NCI-H2196 (cell line): ENCODE measurements at regions not wholly inside any gene's neighbourhood (a gene's known extent, or its start where the extent isn't known, plus 50 kb on each side); places are given as distances from the start of the nearest gene placed in this dataset.
"Not testable (repeated sequence)": the region's sequence is repeated elsewhere in the genome, so short reads cannot be mapped to it uniquely, and the experiment has no call there.

ENCODE experiments used
- DNase-seq: peaks from one replicate; lab custom pipeline; 2025; ENCODE audit not compliant: unreplicated experiment; lab: John Stamatoyannopoulos, UW

DNA sequence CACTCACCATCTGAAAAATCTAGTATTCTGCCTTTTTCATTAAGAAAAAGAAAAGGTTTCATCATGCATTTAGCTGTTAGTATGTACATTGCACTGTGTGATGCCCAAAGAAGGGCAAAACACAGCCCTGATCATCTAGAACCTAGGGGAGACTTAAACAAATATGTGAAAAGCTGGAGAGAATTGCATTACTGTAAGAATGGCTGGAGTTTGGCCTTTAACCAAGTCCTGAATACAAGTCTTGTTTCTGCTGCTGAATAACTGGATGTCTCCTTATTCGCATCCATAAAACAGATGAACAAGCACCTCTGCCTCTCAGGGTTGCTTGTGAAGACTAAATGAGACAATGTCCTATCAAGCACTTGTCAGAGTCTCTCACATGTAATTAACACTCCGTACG is 233.4 kb upstream of the LRTM1 start:
- DNase-seq: no peak

DNA sequence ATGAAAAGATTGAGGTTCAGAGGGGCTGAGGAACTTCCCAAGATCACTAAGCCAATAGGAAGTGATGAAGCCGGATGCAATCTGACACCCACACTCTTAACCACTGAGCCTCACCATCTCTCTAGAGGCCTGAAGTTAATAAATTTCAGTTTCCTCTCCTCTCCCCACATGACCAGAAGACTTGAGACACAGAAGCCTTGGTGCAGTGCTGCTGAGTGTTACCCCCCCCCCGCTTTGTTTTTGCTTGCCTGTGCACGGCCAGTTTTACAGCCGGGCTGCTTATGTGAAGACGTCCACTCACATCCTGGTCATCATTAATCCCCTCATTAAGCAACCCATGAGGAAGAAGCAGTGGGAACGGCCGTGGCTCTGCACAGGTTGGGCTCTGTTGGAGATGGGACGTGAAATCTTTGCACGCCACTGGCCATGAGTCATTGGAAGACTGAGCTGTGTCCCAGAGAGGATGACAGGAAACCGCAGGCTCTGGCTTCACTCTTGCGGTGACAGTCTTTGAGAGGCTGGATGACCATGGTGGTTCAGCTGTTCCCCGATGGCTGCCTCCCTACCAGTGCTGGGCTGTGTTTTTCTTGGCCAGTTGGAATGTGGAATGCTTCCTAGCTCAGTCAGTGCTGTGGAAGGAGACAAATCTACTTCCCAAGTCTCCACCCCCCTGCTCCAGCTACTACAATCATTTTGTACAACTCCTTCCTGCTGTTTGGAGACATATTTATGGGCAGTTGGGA is 232.6 kb upstream of the LRTM1 start:
- no peak for DNase-seq

DNA sequence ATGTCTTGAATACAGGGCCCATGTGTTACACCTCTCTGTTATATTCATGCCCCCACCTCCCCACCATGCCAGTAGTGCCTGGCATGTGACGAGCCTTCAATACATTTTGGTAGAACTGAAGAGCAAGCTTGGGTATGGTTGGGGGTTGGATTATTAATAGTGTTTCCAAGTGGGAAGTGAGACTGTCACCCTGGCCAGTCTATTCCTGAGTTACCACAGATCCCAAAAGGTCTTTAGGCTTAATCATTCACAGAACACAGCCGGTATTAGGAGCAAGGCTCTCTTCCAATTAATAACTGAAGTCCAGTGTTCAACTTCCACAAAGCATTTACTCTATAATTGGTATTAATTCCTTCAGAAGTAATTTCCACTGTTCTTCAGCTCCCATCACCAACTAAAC is 231.9 kb upstream of the LRTM1 start:
- no peak for DNase-seq

DNA sequence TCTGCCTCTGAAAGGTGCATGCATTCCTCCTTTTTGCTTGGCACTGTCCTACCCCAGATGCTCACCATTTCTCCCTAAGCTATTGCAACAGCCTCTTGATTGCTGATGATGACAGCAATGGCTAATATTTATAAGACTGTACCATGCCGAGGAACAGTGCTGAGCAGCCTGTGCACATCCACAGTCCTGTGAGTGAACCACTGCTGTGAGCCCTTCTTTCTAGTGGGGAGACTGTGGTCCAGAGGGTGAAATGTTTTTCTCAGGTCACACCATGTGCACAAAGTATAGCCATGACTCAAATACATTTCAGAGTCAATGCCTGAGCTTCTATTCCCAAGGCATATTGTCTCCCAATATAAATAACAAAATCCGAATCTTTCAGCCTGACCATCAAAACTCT is 231.2 kb upstream of the LRTM1 start:
- DNase-seq: no peak

DNA sequence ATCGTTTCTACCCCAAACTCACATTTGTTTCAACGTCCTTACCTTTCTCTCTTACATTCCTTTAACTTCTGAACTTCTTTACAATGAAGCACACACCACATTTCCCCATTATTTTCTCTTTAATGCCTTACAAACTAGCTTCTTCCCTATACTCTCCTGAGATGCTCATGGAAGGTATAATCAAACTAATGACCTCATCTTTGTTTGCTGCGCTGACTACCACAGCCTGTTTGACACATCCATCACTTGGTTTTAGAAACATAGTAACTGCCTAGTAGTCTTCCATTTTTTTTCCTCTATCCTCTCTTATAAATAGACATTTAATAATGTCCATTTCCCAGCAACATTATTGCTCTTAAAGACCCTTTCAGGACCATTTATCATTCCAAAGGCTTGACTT is 230.5 kb upstream of the LRTM1 start:
- DNase-seq: no peak

DNA sequence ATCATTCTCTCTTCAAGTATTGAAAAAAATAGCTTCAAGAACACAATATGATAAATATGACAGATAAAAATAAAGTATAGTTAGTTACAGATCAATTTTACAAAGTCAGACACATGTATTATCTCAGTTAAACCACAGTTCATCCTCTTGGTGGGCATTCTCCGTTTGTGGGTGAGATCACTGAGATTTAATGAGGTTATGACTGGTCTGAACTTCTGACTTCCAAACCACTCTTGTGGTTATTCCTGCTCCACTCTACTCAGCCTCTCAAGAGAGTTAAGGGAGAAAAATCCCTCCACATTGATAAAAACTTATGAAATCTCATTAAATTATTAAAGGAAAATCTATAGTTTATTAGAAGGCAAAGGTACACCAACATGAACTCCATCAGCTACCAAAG is 229.9 kb upstream of the LRTM1 start:
- no peak for DNase-seq

DNA sequence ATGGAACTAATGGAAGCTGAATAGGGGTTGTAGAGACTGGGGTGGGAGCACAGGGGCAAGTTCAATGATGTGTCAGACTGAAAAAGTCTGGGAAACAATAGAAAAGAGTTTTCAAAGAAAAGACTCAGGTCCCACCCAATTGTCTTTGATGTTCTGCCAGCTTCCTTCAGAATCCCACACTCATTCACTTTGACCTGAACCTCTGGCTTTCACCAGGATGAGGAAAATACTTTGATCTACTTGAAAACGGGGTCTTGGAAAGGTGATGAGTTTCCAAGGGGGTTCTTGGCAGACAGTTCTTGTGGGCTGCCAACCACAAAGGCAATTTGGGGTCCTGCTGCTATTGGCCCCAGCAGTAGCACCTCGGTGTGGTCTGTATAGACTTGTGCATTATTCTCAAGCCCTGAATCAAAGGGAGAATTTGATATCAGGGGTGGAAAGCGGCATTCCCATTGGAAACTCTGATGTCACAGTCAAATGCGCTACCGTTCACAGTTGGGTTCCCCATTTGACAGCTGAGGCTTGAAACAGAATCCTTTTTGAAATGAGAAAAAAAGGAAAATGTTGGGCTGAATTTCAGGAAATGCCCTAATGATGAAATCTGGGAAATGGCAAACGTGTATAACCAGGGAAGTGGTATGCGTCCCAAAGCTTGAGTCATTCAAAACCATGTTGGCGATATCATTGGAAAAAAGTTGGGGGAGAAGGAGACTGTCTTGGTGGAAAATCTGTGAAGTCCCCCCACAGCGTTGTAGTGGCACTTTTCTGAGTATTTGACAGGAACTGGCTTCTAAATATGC is 229.2 kb upstream of the LRTM1 start:
- no peak for DNase-seq

DNA sequence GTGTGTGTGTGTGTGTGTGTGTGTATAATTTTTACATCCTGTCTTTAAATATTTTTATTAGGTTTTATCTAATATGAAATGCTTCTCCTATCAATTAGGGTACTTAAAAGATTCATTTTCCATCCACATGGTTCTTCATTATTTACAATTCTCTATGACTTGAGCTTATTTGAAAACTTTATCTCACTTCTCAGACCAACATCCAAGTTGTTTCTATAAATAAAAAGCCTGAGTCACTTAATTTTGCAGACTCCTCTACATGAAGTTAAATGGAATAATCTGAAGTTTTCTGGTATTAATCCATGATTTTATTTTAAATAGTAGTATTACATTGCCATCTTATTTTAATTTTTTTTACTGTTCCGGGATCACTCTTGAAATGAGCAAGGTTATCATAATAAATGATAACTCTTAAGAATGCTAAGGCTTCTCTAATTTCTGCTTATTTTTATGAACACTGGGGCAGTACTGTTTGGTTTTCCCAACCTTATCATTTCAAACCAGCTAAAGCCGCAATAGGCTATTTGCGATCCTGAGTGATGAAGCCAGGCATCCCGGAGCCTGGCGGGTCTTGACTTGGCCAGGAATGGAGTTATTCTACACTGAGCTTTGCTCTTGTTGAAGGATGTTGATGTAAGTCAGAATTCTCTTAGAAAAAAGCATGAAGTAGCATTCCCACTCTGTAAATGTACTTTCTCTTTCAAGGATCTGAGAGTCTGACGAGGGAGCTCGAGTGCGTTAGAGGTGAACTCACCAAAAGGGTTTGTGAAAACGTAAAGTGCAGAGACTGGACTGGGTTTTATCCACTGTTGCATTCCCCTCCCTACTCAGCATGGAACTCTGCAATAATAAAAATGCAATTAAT is 220.2 kb upstream of the LRTM1 start:
- no peak for DNase-seq

DNA sequence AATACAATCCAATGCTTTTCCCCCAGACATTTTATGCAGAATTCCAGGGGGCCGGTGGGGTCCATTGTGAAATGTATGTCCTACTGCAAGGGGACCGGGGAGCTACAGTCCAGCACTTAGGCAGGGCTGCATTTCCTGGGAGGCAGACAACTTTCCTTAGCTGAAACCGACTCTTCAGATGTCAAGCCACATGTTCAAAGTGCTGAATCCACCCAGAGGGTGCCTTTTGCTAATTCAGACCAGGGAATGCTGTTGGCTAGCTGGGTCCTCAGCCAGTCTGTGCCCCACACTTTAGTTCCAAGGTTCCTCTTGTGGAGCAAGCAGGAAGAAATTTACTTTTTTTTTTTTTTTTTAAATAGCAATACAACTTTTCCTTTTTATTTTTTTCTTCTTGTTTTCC is 219.5 kb upstream of the LRTM1 start:
- no peak for DNase-seq

DNA sequence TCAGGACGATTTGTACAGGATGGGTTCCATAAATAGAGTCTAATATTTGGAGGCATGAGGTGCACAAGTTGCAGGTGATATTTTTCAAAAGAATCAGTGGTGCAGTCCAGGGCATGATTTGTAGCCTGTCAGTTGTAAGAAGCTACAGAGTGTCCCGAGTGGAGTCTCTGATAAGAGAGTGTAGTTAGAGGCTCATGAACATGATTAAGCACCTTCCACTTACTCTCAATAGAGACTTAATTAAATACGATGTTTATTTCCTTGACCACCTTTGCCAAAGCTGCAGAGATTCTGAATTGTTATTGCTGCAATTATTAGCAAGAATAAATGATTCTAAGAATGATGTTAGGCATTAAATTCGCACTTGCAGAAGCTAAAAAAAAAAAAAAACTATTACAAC is 218.4 kb upstream of the LRTM1 start:
- DNase-seq: no peak

DNA sequence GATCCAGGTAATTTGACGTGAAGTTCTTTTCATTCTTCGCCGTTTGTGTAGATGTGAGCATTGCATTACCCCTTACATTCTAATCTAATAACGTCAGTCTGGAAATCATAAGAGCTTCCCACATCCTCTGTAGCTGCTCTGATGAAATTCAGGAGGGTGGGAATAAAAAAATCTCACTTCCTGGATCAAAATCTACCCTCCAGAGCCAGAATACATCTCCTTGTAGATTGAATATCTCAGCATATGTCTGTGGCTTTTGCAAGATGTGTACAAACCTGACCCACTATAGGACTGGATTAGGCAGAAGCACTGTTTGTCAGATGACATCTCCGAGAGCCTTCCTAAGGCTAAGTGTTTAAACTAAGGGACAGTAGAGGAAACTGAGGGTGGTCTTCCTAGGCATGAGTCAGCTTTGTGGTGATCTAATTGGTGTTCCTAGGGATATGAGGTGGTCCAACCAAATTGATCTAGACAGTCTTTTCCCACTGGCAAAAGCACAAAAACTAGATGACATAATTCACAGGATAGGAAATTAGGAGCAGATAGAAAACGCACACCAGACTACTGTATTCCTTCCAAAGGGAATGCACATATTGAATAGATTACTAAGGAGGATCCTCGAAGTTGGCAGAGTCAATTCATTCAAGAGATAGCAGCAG is 216.3 kb upstream of the LRTM1 start:
- DNase-seq: no peak

DNA sequence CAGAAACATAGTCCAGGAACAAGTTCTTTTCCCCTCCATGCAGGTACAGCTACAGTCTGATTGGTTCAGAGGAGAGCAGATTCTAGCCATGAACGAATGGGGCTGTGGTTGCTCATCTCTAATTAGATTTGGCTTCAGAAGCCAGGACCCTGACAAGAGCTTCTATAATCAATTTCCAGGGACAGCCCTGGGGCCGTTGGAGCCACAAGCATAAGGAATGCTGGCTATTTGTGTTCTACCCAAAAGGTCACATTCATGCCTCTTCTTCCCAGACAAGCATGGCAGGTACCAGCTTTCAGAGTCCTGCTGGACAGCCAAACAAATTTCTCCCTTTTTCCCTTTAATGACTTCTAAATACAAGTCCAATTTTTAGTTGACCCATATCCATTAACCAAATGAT is 215.5 kb upstream of the LRTM1 start:
- DNase-seq: no peak

DNA sequence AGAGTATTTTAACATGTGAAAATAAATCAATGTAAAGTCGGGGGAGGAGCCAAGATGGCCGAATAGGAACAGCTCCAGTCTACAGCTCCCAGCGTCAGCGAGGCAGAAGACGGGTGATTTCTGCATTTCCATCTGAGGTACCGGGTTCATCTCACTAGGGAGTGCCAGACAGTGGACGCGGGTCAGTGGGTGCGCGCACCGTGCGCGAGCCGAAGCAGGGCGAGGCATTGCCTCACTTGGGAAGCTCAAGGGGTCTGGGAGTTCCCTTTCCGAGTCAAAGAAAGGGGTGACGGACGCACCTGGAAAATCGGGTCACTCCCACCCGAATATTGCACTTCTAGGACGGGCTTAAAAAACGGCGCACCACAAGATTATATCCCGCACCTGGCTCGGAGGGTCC is 208.4 kb upstream of the LRTM1 start:
- DNase-seq: not testable (repeated sequence)

DNA sequence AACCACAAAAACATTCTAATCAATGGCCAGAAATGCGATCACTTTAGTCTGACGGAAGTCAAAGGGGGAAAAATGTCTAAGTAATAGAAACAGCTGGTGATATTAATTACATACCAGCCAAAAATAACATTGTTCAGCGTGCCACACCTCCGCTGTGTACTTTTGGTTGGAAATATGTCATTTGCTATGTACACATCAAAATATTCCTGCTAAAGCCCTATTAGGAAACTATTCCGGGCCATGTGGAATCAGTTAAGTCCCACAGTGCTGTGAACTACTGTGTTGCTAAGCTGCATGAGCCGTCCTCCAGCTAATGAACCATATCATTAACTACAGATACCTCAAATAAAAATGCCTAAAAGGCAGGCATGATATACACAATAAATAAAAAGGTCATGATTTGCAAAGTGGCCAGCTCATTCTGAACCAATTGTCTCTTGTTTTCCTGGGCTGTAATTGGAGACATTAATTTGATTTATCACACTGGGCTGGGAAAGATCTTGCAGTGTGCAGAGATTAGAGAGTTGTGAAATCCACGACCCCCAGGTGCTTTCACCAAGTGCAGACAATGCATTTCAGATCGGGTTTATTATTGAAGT is 200.5 kb upstream of the LRTM1 start:
- DNase-seq: no peak

DNA sequence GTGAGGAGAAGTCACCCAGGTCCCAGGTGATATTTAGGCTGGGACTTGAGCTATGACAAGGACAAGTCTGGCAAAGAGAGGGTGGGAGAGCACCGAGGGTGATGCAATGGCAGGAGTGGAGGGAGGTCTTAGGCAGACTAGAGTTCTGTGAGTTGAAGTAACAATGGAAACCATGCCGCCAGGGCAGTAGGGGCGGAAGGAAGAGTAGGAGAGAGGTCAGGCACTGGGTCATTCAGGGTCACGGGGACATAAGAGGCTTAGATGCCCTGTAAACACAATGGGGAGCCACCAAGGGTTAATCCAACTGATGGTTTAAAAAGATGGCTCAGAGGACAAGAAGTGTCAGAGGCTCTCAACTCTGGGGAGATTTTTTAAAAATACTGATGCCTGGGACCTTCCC is 199.7 kb upstream of the LRTM1 start:
- no peak for DNase-seq

DNA sequence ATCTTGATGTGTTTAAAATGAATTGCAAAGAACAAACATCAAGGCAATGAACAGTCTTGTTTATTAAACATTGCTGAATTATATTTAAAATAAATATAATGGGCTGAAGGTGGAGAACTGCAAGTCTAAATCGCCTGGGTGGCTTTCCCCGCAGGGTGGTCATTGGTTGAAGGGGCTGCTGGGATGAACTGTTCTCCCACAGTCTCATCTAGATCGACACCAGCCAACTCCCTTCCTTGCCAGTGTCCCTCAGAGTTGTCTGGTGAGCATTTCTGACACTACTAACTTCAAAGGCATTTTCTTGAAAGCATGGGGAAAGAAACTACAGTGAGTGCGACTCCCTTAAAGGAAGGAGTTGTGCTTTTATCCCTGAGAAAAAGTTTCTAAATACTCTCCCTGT is 196.5 kb upstream of the LRTM1 start:
- DNase-seq: no peak
